ENCODE measurements at regions not wholly inside any gene's neighbourhood (a gene's known extent, or its start where the extent isn't known, plus 50 kb on each side); places are given as distances from the start of the nearest gene placed in this dataset.

GRCh38 chr4:136337216-136337615 is 1195.1 kb downstream of the PCDH18 start:
- no peak for DNase-seq

GRCh38 chr4:136336479-136336878 is 1195.8 kb downstream of the PCDH18 start:
- no peak for DNase-seq

GRCh38 chr4:136329042-136329662 is 1203.1 kb downstream of the PCDH18 start:
- no peak for DNase-seq

- no peak for DNase-seq
These were observed 1204.2 kb downstream of the PCDH18 start for GRCh38 chr4:136328131-136328530.

GRCh38 chr4:136320465-136320813 is 1211.9 kb downstream of the PCDH18 start:
- no peak for DNase-seq

GRCh38 chr4:136319789-136320464 is 1212.4 kb downstream of the PCDH18 start:
- DNase-seq = no peak

- DNase-seq = no peak
These were observed 1215.3 kb downstream of the PCDH18 start for GRCh38 chr4:136316961-136317360.

GRCh38 chr4:136314686-136315085 is 1217.6 kb downstream of the PCDH18 start:
- DNase-seq = no peak

- DNase-seq = no peak
These were observed 1220.5 kb downstream of the PCDH18 start for GRCh38 chr4:136311774-136312173.

GRCh38 chr4:136307765-136308164 is 1224.5 kb downstream of the PCDH18 start:
- DNase-seq = no peak

- DNase-seq = no peak
These were observed 1225.9 kb downstream of the PCDH18 start for GRCh38 chr4:136306361-136306760.

GRCh38 chr4:136302566-136302965 is 1229.7 kb downstream of the PCDH18 start:
- DNase-seq = no peak

GRCh38 chr4:136301749-136302495 is 1230.4 kb downstream of the PCDH18 start:
- no peak for DNase-seq

- no peak for DNase-seq
These were observed 1248.3 kb downstream of the PCDH18 start for GRCh38 chr4:136283977-136284376.

- DNase-seq = no peak
These were observed 1250.4 kb downstream of the PCDH18 start for GRCh38 chr4:136281889-136282288.

- no peak for DNase-seq
These were observed 1251.0 kb downstream of the PCDH18 start for GRCh38 chr4:136281307-136281706.

GRCh38 chr4:136277741-136278140 is 1254.6 kb downstream of the PCDH18 start:
- no peak for DNase-seq

- DNase-seq = no peak
These were observed 1285.4 kb downstream of the PCDH18 start for GRCh38 chr4:136246876-136247275.

GRCh38 chr4:136241221-136241986 is 1290.9 kb downstream of the PCDH18 start:
- no peak for DNase-seq

GRCh38 chr4:136227315-136227714 is 1305.0 kb downstream of the PCDH18 start:
- no peak for DNase-seq

- DNase-seq = no peak
These were observed 1312.6 kb downstream of the PCDH18 start for GRCh38 chr4:136219592-136220125.

- no peak for DNase-seq
These were observed 1329.1 kb downstream of the PCDH18 start for GRCh38 chr4:136203199-136203598.

GRCh38 chr4:136198358-136198757 is 1333.9 kb downstream of the PCDH18 start:
- DNase-seq = no peak
